ENCODE measurements at regions not wholly inside any gene's neighbourhood (a gene's known extent, or its start where the extent isn't known, plus 50 kb on each side); places are given as distances from the start of the nearest gene placed in this dataset.

- Histone ChIP-seq H4K5ac (ENCODE audit: insufficient read length, low read depth, low read length) (no peak overlapping the region), H2AK5ac (ENCODE audit: low read depth, low read length) (no peak overlapping the region), H3K56ac (replicated peaks; ENCODE audit: insufficient read length, low read depth, low read length) (no peak overlapping the region), H3K14ac (ENCODE audit: insufficient read length) (no peak overlapping the region), H3K18ac (ENCODE audit: extremely low read depth, low read length) (no peak overlapping the region), H3K27ac (ENCODE audit: low read depth, low read length) (no peak overlapping the region), H4K20me1 (replicated peaks in 1 of 2; ENCODE audit: control insufficient read depth in 1 of 2, insufficient read depth in 2 of 2, low read length in 2 of 2) (no peaks in the 10 kb centered on the region), H3K4me1 (replicated peaks in 1 of 4; ENCODE audit: control insufficient read depth in 3 of 4, insufficient read depth in 4 of 4, low read length in 3 of 4) (peaks cover 0 to 3% (median 0%) of the 10 kb centered on the region in 4 experiments; a peak in 1 of 7 replicates), H3K9ac (replicated peaks in 1 of 4; ENCODE audit: extremely low read depth in 1 of 4, low read depth in 3 of 4, low read length in 3 of 4) (no peak overlapping the region), H3K27me3 (replicated peaks in 1 of 4; ENCODE audit: control insufficient read depth in 3 of 4, extremely low read depth in 1 of 4, insufficient read depth in 3 of 4, low read length in 3 of 4) (no peaks in the 10 kb centered on the region), H3K9me3 (ENCODE audit: insufficient read depth in 2 of 2, low read depth in 1 of 2, low read length in 1 of 2) (no peaks in the 10 kb centered on the region), H3K23me2 (ENCODE audit: low read depth, low read length) (no peaks in the 10 kb centered on the region), H4K8ac (ENCODE audit: extremely low read depth, insufficient read depth, low read length) (no peak overlapping the region), H2AFZ (ENCODE audit: low read length) (no peak overlapping the region), H3K79me2 (ENCODE audit: control insufficient read depth in 1 of 2, insufficient read depth in 2 of 2, low read length in 2 of 2) (no peaks in the 10 kb centered on the region), H3K4me3 (ENCODE audit: extremely low read depth in 1 of 4, insufficient read depth in 2 of 4, low read depth in 3 of 4, low read length in 4 of 4) (no peak overlapping the region), H2BK5ac (ENCODE audit: low read depth, low read length) (no peak overlapping the region), H3K4me2 (ENCODE audit: insufficient read depth in 1 of 2, low read depth in 2 of 2, low read length in 2 of 2) (no peak overlapping the region), H3K4ac (replicated peaks; ENCODE audit: insufficient read length, low read depth, low read length) (no peak overlapping the region), H3K36me3 (ENCODE audit: control insufficient read depth in 2 of 4, insufficient read depth in 4 of 4, low read length in 3 of 4) (no peaks in the 10 kb centered on the region), H2BK20ac (ENCODE audit: low read length) (no peak overlapping the region), H2BK12ac (ENCODE audit: low read depth, low read length) (no peak overlapping the region), H2BK15ac (ENCODE audit: low read length) (no peak overlapping the region), H3K79me1 (ENCODE audit: low read depth, low read length) (no peaks in the 10 kb centered on the region), H2BK120ac (replicated peaks; ENCODE audit: low read depth, low read length) (no peak overlapping the region), H4K91ac (replicated peaks; ENCODE audit: insufficient read length, low read length) (no peak overlapping the region), H3K23ac (ENCODE audit: insufficient read length) (no peak overlapping the region)
- POLR2A ChIA-PET (ENCODE audit: partially characterized antibody): interaction anchor here (0.5 kb wide), 1 partner anchor 376 kb away, joined by 3 read pairs; no protein-coding TSS in a partner anchor
- DNase-seq (ENCODE audit: low read depth in 1 of 2, low spot score in 2 of 2) (no peak), FAIRE-seq (no peak)
- WGBS, 2 experiments (ENCODE audit: extremely low coverage in 1 of 2, insufficient coverage in 1 of 2, insufficient read length in 1 of 2, insufficient replicate concordance in 2 of 2, low coverage in 1 of 2, low lambda C conversion rate in 2 of 2, missing lambda C conversion rate in 1 of 2): 86% methylated on average over 7 of the region's 7 CpGs; no CpG with 5 or more reads in 1 of the 2 experiments
- TF ChIP-seq JUND (IDR thresholded peaks at IDR 0.05; ENCODE audit: low read length) (no peak), SIRT6 (IDR thresholded peaks at IDR 0.05; ENCODE audit: low read length) (no peak), EGR1 (IDR thresholded peaks at IDR 0.05; ENCODE audit: borderline replicate concordance, low read depth, low read length) (no peak), RNF2 (IDR thresholded peaks at IDR 0.05; ENCODE audit: borderline replicate concordance, low read depth, low read length, missing control alignments, poor library complexity, severe bottlenecking) (no peak), SP4 (IDR thresholded peaks at IDR 0.05; ENCODE audit: low read length) (no peak)
- CTCF ChIA-PET (ENCODE audit: partially characterized antibody): no interaction called here
These were observed 134.8 kb downstream of the BACH1 start for GRCh38 chr21:29433366-29434059.

All from H1 (cell line).